ENCODE measurements at regions not wholly inside any gene's neighbourhood (a gene's known extent, or its start where the extent isn't known, plus 50 kb on each side); places are given as distances from the start of the nearest gene placed in this dataset.

- TF ChIP-seq CTCF (IDR thresholded peaks at IDR 0.05): no peak
- no peak for TF ChIP-seq POLR2A (IDR thresholded peaks at IDR 0.05)
These were observed 847.6 kb upstream of the ALCAM start for GRCh38 chr3:104519068-104519467.
